H9 (cell line): ENCODE measurements at regions not wholly inside any gene's neighbourhood (a gene's known extent, or its start where the extent isn't known, plus 50 kb on each side); places are given as distances from the start of the nearest gene placed in this dataset.

Experiments
- DNase-seq: peaks from one replicate; pipeline ENCODE4 v3.0.0-alpha.2; 2017
- H2AFZ ChIP-seq: one replicate; pipeline ENCODE4 v1.6.1; 2013; ENCODE audit warnings: mild to moderate bottlenecking, low read length, control low read depth, moderate library complexity
- H2AK5ac ChIP-seq: 2 replicates; pipeline ENCODE4 v1.6.1; 2013; ENCODE audit warnings: low read length, control low read depth, mixed read lengths; ENCODE audit not compliant: insufficient read length
- H2BK120ac ChIP-seq: one replicate; pipeline ENCODE4 v1.6.1; 2013; ENCODE audit warnings: low read depth, mild to moderate bottlenecking, low read length, control low read depth, inconsistent platforms; ENCODE audit not compliant: poor library complexity, severe bottlenecking
- H2BK12ac ChIP-seq: 2 replicates; pipeline ENCODE4 v1.6.1; 2013; ENCODE audit warnings: low read length, control low read depth, mixed read lengths, low read depth; ENCODE audit not compliant: insufficient read length
- H2BK15ac ChIP-seq: 2 replicates; pipeline ENCODE4 v1.6.1; 2013; ENCODE audit warnings: low read depth, low read length, control low read depth
- H2BK20ac ChIP-seq: one replicate; pipeline ENCODE4 v1.6.1; 2013; ENCODE audit warnings: low read depth, mild to moderate bottlenecking, low read length, control low read depth, inconsistent platforms; ENCODE audit not compliant: poor library complexity, severe bottlenecking
- H2BK5ac ChIP-seq: 2 replicates; pipeline ENCODE4 v1.6.1; 2013; ENCODE audit warnings: low read length, control low read depth, mixed read lengths; ENCODE audit not compliant: insufficient read length
- H3K14ac ChIP-seq: 2 replicates; pipeline ENCODE4 v1.6.1; 2013; ENCODE audit warnings: low read length, control low read depth; ENCODE audit not compliant: insufficient read depth
- H3K18ac ChIP-seq: 2 replicates; pipeline ENCODE4 v1.6.1; 2013; ENCODE audit warnings: low read depth, mild to moderate bottlenecking, mixed read lengths, low read length, control low read depth; ENCODE audit not compliant: insufficient read length
- H3K23ac ChIP-seq: 2 replicates; pipeline ENCODE4 v1.6.1; 2013; ENCODE audit warnings: low read length, control low read depth, mixed read lengths, low read depth; ENCODE audit not compliant: insufficient read length
- H3K23me2 ChIP-seq: 2 replicates; pipeline ENCODE4 v1.6.1; 2013; ENCODE audit warnings: low read depth, mild to moderate bottlenecking, mixed read lengths, low read length, control low read depth; ENCODE audit not compliant: insufficient read length, poor library complexity, severe bottlenecking
- H3K27ac ChIP-seq: 2 replicates; pipeline ENCODE4 v1.5.1; 2013; ENCODE audit warnings: low read length, control low read depth, mixed read lengths, low read depth; ENCODE audit not compliant: insufficient read length
- H3K27me3 ChIP-seq: 2 replicates; pipeline ENCODE4 v1.6.1; 2013; ENCODE audit warnings: low read length, control low read depth, inconsistent platforms; ENCODE audit not compliant: insufficient read depth
- H3K4ac ChIP-seq: 2 replicates; pipeline ENCODE4 v1.6.1; 2013; ENCODE audit warnings: low read depth, mild to moderate bottlenecking, control low read depth, inconsistent platforms, low read length, moderate library complexity
- H3K4me1 ChIP-seq: 2 replicates; pipeline ENCODE4 v1.6.1; 2013; ENCODE audit warnings: low read length, control low read depth, inconsistent platforms; ENCODE audit not compliant: insufficient read depth
- H3K4me2 ChIP-seq: 2 replicates; pipeline ENCODE4 v1.6.1; 2013; ENCODE audit warnings: low read length, control low read depth, mixed read lengths; ENCODE audit not compliant: insufficient read length, insufficient read depth
- H3K56ac ChIP-seq: 2 replicates; pipeline ENCODE4 v1.6.1; 2013; ENCODE audit warnings: low read depth, mild to moderate bottlenecking, mixed read lengths, low read length, control low read depth; ENCODE audit not compliant: insufficient read length
- H3K79me1 ChIP-seq: 2 replicates; pipeline ENCODE4 v1.6.1; 2013; ENCODE audit warnings: low read depth, mild to moderate bottlenecking, moderate library complexity, low read length, control low read depth, inconsistent platforms; ENCODE audit not compliant: insufficient read depth, poor library complexity, severe bottlenecking
- H3K79me2 ChIP-seq: 2 replicates; pipeline ENCODE4 v1.6.1; 2013; ENCODE audit warnings: low read length, control low read depth, inconsistent platforms; ENCODE audit not compliant: insufficient read depth
- H3K9ac ChIP-seq: 2 replicates; pipeline ENCODE4 v1.6.1; 2013; ENCODE audit warnings: low read length, control low read depth, mixed read lengths; ENCODE audit not compliant: insufficient read length; ENCODE audit errors: extremely low read depth
- H3K9me3 ChIP-seq: one replicate; pipeline ENCODE4 v1.6.1; 2013; ENCODE audit warnings: low read depth, low read length, inconsistent platforms; ENCODE audit not compliant: control insufficient read depth
- H3T11ph ChIP-seq: one replicate; pipeline ENCODE4 v1.6.1; 2013; ENCODE audit warnings: mild to moderate bottlenecking, low read length, control low read depth, inconsistent platforms
- H4K20me1 ChIP-seq: one replicate; pipeline ENCODE4 v1.6.1; 2013; ENCODE audit not compliant: control insufficient read depth, insufficient read length, insufficient read depth
- H4K5ac ChIP-seq: 2 replicates; pipeline ENCODE4 v1.6.1; 2013; ENCODE audit warnings: low read depth, mild to moderate bottlenecking, mixed read lengths, low read length, control low read depth; ENCODE audit not compliant: insufficient read length
- H4K8ac ChIP-seq: replicated peaks from 2 replicates; pipeline ENCODE4 v1.6.1; 2013; ENCODE audit warnings: low read length, control low read depth, mixed read lengths, low read depth; ENCODE audit not compliant: insufficient read length
- H4K91ac ChIP-seq: 2 replicates; pipeline ENCODE4 v1.6.1; 2013; ENCODE audit warnings: low read depth, mild to moderate bottlenecking, moderate library complexity, mixed read lengths, low read length, control low read depth; ENCODE audit not compliant: insufficient read length
- H3K27ac Mint-ChIP-seq, 3 experiments: 2 replicates in 2 of 3; 3 replicates in 1 of 3; pipeline ENCODE4 v1.8.0; 2020 to 2021; ENCODE audit warnings: mixed read lengths in 3 of 3, mild to moderate bottlenecking in 1 of 3, moderate library complexity in 1 of 3
- H3K27me3 Mint-ChIP-seq: 2 replicates; pipeline ENCODE4 v1.8.0; 2021; ENCODE audit warnings: low read depth, mild to moderate bottlenecking, moderate library complexity, mixed read lengths
- H3K36me3 Mint-ChIP-seq, 3 experiments: 2 replicates in 2 of 3; 3 replicates in 1 of 3; pipeline ENCODE4 v1.8.0; 2020 to 2021; ENCODE audit warnings: low read depth in 3 of 3, mixed read lengths in 3 of 3; ENCODE audit not compliant: insufficient read depth in 1 of 3
- H3K4me1 Mint-ChIP-seq, 2 experiments: 2 replicates each; pipeline ENCODE4 v1.8.0; 2020; ENCODE audit warnings: mixed read lengths in 2 of 2
- H3K4me3 Mint-ChIP-seq, 2 experiments: 2 replicates in 1 of 2; 3 replicates in 1 of 2; pipeline ENCODE4 v1.8.0; 2020 to 2021; ENCODE audit warnings: mild to moderate bottlenecking in 2 of 2, mixed read lengths in 2 of 2, moderate library complexity in 1 of 2
- H3K9me3 Mint-ChIP-seq, 2 experiments: 2 replicates in 1 of 2; 3 replicates in 1 of 2; pipeline ENCODE4 v1.8.0; 2020; ENCODE audit warnings: mild to moderate bottlenecking in 2 of 2, mixed read lengths in 2 of 2, moderate library complexity in 1 of 2
- CTCF ChIP-seq: fragments of 200-600 bp; sonication (generic); conservative IDR thresholded peaks from 3 replicates; pipeline ENCODE4 v1.8.0; 2021; ENCODE audit warnings: antibody characterized with exemption, mild to moderate bottlenecking
- WGBS: extraction: QIAGEN DNeasy Blood & Tissue Kit; methylation state at CpG from one replicate; pipeline ENCODE4 v1.1.7; 2013; ENCODE audit warnings: missing lambda C conversion rate, low lambda C conversion rate, mixed read lengths; ENCODE audit not compliant: insufficient read length; ENCODE audit errors: extremely low coverage; 5-methylcytosine and 5-hydroxymethylcytosine counted together

- Histone ChIP-seq H4K91ac (no peak overlapping the region), H3K18ac (no peak overlapping the region)
- WGBS: no CpG with 5 or more reads among the region's 9 CpGs
These were observed 177.9 kb downstream of the NRP2 start for GRCh38 chr2:205860181-205860580.

More at GRCh38 chr2:205860181-205860580, 177.9 kb downstream of the NRP2 start:
- peaks cover 0 to 3% of the 10 kb centered on the region in 2 experiments; a peak in 2 of 5 replicates for H3K9me3 Mint-ChIP-seq
- no peaks in the 10 kb centered on the region for H3K79me2 ChIP-seq
- H3K4me1 ChIP-seq: no peaks in the 10 kb centered on the region
- H2BK12ac ChIP-seq: no peak overlapping the region
- H2AFZ ChIP-seq: no peak overlapping the region
- TF ChIP-seq CTCF: no peak
- no peak overlapping the region for H3K27ac ChIP-seq
- no peak for DNase-seq
- no peak overlapping the region for H2BK5ac ChIP-seq
- H3K27ac Mint-ChIP-seq: no peak overlapping the region
- H3K4me2 ChIP-seq: no peak overlapping the region
- H3K4me3 Mint-ChIP-seq: no peak overlapping the region
- H3T11ph ChIP-seq: no peak overlapping the region
- no peak overlapping the region for H3K9ac ChIP-seq
- H2BK120ac ChIP-seq: no peak overlapping the region
- no peaks in the 10 kb centered on the region for H3K27me3 ChIP-seq
- H3K56ac ChIP-seq: no peak overlapping the region
- peaks cover 0 to 13% of the 10 kb centered on the region in 2 experiments; a peak in 3 of 4 replicates for H3K4me1 Mint-ChIP-seq
- H3K79me1 ChIP-seq: no peaks in the 10 kb centered on the region
- H3K23ac ChIP-seq: no peak overlapping the region
- H3K9me3 ChIP-seq: no peaks in the 10 kb centered on the region
- no peak overlapping the region for H3K14ac ChIP-seq
- H4K8ac ChIP-seq: no peak overlapping the region
- H4K5ac ChIP-seq: no peak overlapping the region
- no peaks in the 10 kb centered on the region for H3K23me2 ChIP-seq
- H4K20me1 ChIP-seq: no peaks in the 10 kb centered on the region
- H2BK15ac ChIP-seq: no peak overlapping the region
- H3K36me3 Mint-ChIP-seq: no peaks in the 10 kb centered on the region; a peak in 1 of 7 replicates
- no peak overlapping the region for H2AK5ac ChIP-seq
- no peak overlapping the region for H3K4ac ChIP-seq
- peaks cover 1% of the 10 kb centered on the region for H3K27me3 Mint-ChIP-seq
- no peak overlapping the region for H2BK20ac ChIP-seq
